ENCODE measurements at regions not wholly inside any gene's neighbourhood (a gene's known extent, or its start where the extent isn't known, plus 50 kb on each side); places are given as distances from the start of the nearest gene placed in this dataset.

DNA sequence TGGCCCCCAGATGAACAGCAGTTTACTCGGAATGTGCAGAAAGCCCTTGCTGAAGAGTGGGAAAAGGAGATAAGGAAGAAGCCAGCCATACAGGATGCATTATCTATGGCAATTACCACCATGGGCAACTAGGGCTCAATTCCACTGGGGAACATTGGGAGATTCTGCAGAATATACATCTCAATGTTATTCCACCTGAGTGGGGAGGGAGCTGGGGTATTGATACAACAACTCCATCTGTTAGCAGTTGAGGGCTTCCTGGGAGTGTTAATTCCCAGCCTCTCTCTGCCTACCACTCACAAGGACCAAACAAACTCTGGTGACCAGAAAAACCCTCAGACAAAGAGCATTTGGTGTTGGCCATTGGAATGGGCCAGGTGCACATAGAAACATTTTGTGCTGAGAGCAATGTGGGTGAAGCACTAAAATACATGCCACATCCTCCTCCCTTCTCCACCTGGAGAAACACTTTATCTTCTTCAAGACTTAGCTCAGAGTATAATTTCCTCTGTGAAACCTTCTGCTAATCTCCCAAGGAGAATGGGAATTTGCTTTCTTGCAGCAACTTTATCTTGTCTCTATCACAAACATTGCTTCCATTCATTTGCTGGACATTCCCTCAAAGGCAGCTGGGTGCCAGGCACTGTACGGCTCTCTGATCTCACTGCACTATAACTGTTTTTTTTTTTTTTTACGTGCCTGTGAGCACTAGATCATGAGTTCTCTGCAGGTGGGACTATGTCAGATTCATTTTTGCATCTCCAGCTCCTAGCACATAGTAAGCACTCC, 292.2 kb downstream of the MN1 start:
- no peak for TF ChIP-seq CTCF (IDR thresholded peaks at IDR 0.05)
- TF ChIP-seq POLR2A (IDR thresholded peaks at IDR 0.05): no peak

All from suprapubic skin (tissue), 3 donors.